ENCODE measurements at regions not wholly inside any gene's neighbourhood (a gene's known extent, or its start where the extent isn't known, plus 50 kb on each side); places are given as distances from the start of the nearest gene placed in this dataset.

- no peak for TF ChIP-seq POLR2A (IDR thresholded peaks at IDR 0.05; ENCODE audit: low read length)
- no peak for TF ChIP-seq SMC3 (IDR thresholded peaks at IDR 0.05)
- TF ChIP-seq, protein P1, sequence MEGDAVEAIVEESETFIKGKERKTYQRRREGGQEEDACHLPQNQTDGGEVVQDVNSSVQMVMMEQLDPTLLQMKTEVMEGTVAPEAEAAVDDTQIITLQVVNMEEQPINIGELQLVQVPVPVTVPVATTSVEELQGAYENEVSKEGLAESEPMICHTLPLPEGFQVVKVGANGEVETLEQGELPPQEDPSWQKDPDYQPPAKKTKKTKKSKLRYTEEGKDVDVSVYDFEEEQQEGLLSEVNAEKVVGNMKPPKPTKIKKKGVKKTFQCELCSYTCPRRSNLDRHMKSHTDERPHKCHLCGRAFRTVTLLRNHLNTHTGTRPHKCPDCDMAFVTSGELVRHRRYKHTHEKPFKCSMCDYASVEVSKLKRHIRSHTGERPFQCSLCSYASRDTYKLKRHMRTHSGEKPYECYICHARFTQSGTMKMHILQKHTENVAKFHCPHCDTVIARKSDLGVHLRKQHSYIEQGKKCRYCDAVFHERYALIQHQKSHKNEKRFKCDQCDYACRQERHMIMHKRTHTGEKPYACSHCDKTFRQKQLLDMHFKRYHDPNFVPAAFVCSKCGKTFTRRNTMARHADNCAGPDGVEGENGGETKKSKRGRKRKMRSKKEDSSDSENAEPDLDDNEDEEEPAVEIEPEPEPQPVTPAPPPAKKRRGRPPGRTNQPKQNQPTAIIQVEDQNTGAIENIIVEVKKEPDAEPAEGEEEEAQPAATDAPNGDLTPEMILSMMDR (IDR thresholded peaks at IDR 0.05), result no peak
- no peak for TF ChIP-seq NR3C1 (IDR thresholded peaks at IDR 0.05)
- no peak for TF ChIP-seq ZFP36 (IDR thresholded peaks at IDR 0.05; ENCODE audit: borderline replicate concordance, partially characterized antibody)
- no peak for TF ChIP-seq CHD4 (IDR thresholded peaks at IDR 0.05; ENCODE audit: borderline replicate concordance)
- TF ChIP-seq, protein P2, sequence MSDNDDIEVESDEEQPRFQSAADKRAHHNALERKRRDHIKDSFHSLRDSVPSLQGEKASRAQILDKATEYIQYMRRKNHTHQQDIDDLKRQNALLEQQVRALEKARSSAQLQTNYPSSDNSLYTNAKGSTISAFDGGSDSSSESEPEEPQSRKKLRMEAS (IDR thresholded peaks at IDR 0.05), result no peak
- TF ChIP-seq REST (IDR thresholded peaks at IDR 0.05), result no peak
Observed at GRCh38 chr9:84490842-84491325, 150.3 kb upstream of the SLC28A3 start.

All from A549 (cell line).